Heart right ventricle (tissue), 16 donors: ENCODE measurements at regions not wholly inside any gene's neighbourhood (a gene's known extent, or its start where the extent isn't known, plus 50 kb on each side); places are given as distances from the start of the nearest gene placed in this dataset.

Experiments
- ATAC-seq, 8 donors: fragments of 200-7000 bp; cut with Tn5 transposase; one replicate each; pipeline ENCODE4 v1.9.1; 2020; ENCODE audit warnings: mild to moderate bottlenecking in 8 of 8, moderate library complexity in 8 of 8, moderate number of reproducible peaks in 1 of 8
- DNase-seq, 2 donors: peaks; one replicate each; pipeline ENCODE4 v3.0.0-alpha.2; 2020
- H3K27ac ChIP-seq, 10 donors: fragments of 200-600 bp; sonication (generic) in 2 of 10; one replicate each; pipeline versions ENCODE4 v1.5.0 to v1.8.0; 2020 to 2022; ENCODE audit warnings: mild to moderate bottlenecking in 3 of 10
- H3K27me3 ChIP-seq, 7 donors: fragments of 200-600 bp; one replicate each; pipeline ENCODE4 v1.8.0; 2021 to 2022; ENCODE audit warnings: mild to moderate bottlenecking in 2 of 7
- H3K36me3 ChIP-seq, 9 donors: fragments of 200-600 bp; sonication (generic) in 1 of 9; one replicate each; pipeline versions ENCODE4 v1.5.0 to v1.8.0; 2020 to 2022; ENCODE audit warnings: mild to moderate bottlenecking in 2 of 9
- H3K4me1 ChIP-seq, 9 donors: fragments of 200-600 bp; sonication (generic) in 1 of 9; one replicate each; pipeline versions ENCODE4 v1.5.0 to v1.8.0; 2020 to 2022; ENCODE audit warnings: mild to moderate bottlenecking in 4 of 9
- H3K4me3 ChIP-seq, 10 donors: fragments of 200-600 bp; sonication (generic) in 2 of 10; one replicate each; pipeline versions ENCODE4 v1.5.0 to v1.8.0; 2020 to 2022; ENCODE audit warnings: mild to moderate bottlenecking in 7 of 10, moderate library complexity in 2 of 10
- H3K9me3 ChIP-seq, 11 donors: fragments of 200-600 bp in 10 of 11; sonication (generic) in 2 of 11; one replicate each; pipeline versions ENCODE4 v1.5.0 to v1.8.0; 2013 to 2022; ENCODE audit warnings: mild to moderate bottlenecking in 2 of 11, control low read depth in 1 of 11, moderate library complexity in 1 of 11
- WGBS, 2 donors: extraction: QIAGEN DNeasy Blood & Tissue Kit; methylation state at CpG; one replicate each; pipeline ENCODE4 v1.1.7; 2013; ENCODE audit warnings: inconsistent platforms in 1 of 2; 5-methylcytosine and 5-hydroxymethylcytosine counted together
- intact Hi-C, 10 donors: fragments of 100-400 bp; cut with DNase I; formaldehyde crosslinking; loops; one replicate each; pipeline versions ENCODE4 v1.11.1 to v1.14.2; 2022
- TF ChIP-seq, protein P1 (sequence below), 9 donors: fragments of 200-600 bp; sonication (generic) in 2 of 9; IDR thresholded peaks; one replicate each; pipeline versions ENCODE4 v1.5.0 to v1.8.0; 2021 to 2022; ENCODE audit warnings: antibody characterized with exemption in 9 of 9, mild to moderate bottlenecking in 5 of 9, moderate library complexity in 1 of 9
- donor health status: Arrhythmogenic right ventricular cardiomyopathy.
- donor health status: ischemic (EF 13 %, LVEDD 7.1; RV severe dilation, severe dysfunction).
- donor health status: healthy with polysubstance abuse.
- donor health status: DM: no; HTN: yes; CAD: no.
- donor health status: DM: no; HTN: no; CAD: no.
- donor health status: ischemic (EF 25% LVEDD 6.9; RV normal size, moderate dysfunction).
- donor health status: ischemic (EF 25% LVEDD 5.7; RV mildly dilated, moderate dysfunction).
- donor health status: healthy.
- donor health status: DM: yes; HTN: yes; CAD: no.
- donor health status: Ischemic cardiomyopathy.
- donor health status: ischemic (EF 35%, LVEDD 5.7; RV mildly dilated, moderate dysfunction).
- donor health status: nonischemic (EF 11% LVEDD 7.7; RV severe dilation, severe dysfunction).
- donor health status: DM: yes; HTN: yes; CAD: no.
- donor health status: PGD.
- donor health status: ischemic (EF 29% LVEDD 5.4; RV normal size, mild dysfunction).
- donor health status: nonischemic (EF 23%, LVEDD 6.1; RV moderate dilation, normal function).

DNA sequence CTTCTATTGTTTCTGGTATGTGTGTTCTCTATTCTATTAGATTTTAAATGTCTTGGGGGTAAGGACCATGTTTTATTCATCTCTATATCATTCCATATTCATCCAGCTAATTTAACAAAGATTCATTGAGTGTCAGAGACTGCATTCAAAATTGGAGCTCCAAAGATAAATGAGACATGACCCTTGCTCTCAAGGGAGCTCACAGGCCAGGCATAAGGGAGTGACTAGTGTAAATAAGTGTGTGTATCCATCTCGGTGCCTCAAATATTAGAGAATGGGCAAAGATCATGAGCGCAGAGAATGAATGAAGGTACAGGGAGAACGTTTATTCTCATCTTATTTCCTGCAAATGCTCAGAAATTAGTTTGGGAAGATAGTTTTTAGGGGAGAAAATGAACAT, 150.1 kb upstream of the CASK start:
- H3K27me3 ChIP-seq, result peaks cover 0 to 29% (median 0%) of the 10 kb centered on the region in 7 donors
- DNase-seq (no peak), ATAC-seq (no peak)
- intact Hi-C loops, result no loop called here
- WGBS, 2 donors, result 77 to 82% methylated on average over 3 of the region's 3 CpGs
- H3K27ac ChIP-seq, result no peak overlapping the region
- no peaks in the 10 kb centered on the region for H3K36me3 ChIP-seq
- TF ChIP-seq, protein P1, sequence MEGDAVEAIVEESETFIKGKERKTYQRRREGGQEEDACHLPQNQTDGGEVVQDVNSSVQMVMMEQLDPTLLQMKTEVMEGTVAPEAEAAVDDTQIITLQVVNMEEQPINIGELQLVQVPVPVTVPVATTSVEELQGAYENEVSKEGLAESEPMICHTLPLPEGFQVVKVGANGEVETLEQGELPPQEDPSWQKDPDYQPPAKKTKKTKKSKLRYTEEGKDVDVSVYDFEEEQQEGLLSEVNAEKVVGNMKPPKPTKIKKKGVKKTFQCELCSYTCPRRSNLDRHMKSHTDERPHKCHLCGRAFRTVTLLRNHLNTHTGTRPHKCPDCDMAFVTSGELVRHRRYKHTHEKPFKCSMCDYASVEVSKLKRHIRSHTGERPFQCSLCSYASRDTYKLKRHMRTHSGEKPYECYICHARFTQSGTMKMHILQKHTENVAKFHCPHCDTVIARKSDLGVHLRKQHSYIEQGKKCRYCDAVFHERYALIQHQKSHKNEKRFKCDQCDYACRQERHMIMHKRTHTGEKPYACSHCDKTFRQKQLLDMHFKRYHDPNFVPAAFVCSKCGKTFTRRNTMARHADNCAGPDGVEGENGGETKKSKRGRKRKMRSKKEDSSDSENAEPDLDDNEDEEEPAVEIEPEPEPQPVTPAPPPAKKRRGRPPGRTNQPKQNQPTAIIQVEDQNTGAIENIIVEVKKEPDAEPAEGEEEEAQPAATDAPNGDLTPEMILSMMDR (IDR thresholded peaks at IDR 0.05), result no peak
- H3K4me1 ChIP-seq, result no peaks in the 10 kb centered on the region
- H3K9me3 ChIP-seq, result no peaks in the 10 kb centered on the region
- no peak overlapping the region for H3K4me3 ChIP-seq

DNA sequence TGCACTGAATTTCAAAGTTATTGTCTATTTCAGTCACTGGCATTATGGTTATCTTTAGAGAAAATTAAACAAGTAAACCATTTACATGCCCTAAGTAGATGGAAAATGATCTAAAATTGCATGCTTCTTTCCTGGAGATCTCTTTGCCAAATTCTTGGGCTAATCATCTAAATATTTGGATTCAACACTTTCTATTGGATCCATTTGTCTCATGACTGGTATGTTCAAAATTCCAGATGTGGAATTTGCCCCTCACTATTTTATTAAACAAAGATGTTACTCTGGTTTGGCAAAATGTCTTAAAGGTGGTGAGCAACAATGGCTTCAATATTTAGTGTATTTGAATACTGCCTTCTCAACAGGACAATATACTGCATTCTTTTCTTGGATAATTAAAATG, 147.5 kb upstream of the CASK start:
- ATAC-seq (no peak), DNase-seq (no peak)
- H3K27ac ChIP-seq, result no peak overlapping the region
- no peaks in the 10 kb centered on the region for H3K36me3 ChIP-seq
- intact Hi-C loops, result no loop called here
- no peak overlapping the region for H3K4me3 ChIP-seq
- no peaks in the 10 kb centered on the region for H3K4me1 ChIP-seq
- peaks cover 0 to 20% (median 0%) of the 10 kb centered on the region in 7 donors for H3K27me3 ChIP-seq
- TF ChIP-seq, protein P1 (IDR thresholded peaks at IDR 0.05), result no peak
- H3K9me3 ChIP-seq, result no peaks in the 10 kb centered on the region

DNA sequence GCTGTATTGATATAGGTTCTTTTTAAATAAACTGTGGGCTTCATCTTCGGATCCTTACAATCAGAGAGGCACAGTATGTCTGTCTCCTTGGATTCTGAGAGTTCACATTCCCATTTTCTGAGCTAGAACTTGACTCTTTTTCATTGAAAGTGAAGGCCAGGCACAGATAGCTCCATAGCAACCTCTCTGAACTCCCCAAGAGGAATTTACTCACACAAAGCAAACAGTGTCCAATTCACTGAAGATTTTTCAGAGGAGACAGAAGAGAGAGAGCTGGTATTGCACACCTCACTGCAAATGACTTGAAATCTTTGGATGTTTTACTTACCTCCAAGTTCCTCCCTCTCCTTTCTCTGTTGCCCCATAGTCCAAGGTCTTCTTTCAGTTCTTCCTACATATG, 130.9 kb upstream of the CASK start:
- TF ChIP-seq, protein P1 (IDR thresholded peaks at IDR 0.05), result no peak
- 82 to 89% methylated on average over 1 of the region's 1 CpG for WGBS, 2 donors

DNA sequence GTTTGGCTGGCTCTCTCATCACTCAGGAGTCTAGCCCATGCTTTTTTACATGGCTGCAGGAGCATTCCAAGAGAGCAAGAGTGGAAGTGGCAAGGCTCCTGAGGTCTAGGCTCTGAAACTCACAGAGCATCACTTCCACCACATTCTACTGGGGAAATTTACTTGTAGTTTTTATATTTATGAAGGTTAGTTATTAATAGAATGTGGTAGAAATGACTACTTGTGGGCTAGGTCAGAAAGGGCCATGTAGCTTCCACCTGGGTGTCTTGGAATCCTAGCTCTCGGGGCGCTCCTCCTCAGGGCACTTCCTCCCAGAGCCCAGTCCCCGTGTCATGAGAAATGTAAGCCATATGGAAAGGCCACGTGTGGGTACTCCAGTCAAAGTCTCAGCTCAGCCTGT, 127.0 kb upstream of the CASK start:
- no peak for ATAC-seq
- intact Hi-C loops, result no loop called here
- peaks cover 0 to 8% (median 0%) of the 10 kb centered on the region in 7 donors for H3K27me3 ChIP-seq

More for the DNA sequence above, 130.9 kb upstream of the CASK start:
- H3K27ac ChIP-seq, result no peak overlapping the region
- H3K27me3 ChIP-seq, result peaks cover 0 to 8% (median 0%) of the 10 kb centered on the region in 7 donors
- intact Hi-C loops, result no loop called here
- peaks cover 0 to 7% (median 0%) of the 10 kb centered on the region in 11 donors for H3K9me3 ChIP-seq
- no peaks in the 10 kb centered on the region for H3K4me1 ChIP-seq
- ATAC-seq (no peak), DNase-seq (no peak)
- H3K36me3 ChIP-seq, result no peaks in the 10 kb centered on the region
- no peak overlapping the region for H3K4me3 ChIP-seq

More for the DNA sequence above, 127.0 kb upstream of the CASK start:
- TF ChIP-seq, protein P1 (IDR thresholded peaks at IDR 0.05), result no peak
- no peak for DNase-seq
- H3K36me3 ChIP-seq, result no peaks in the 10 kb centered on the region
- no peak overlapping the region for H3K27ac ChIP-seq
- H3K4me3 ChIP-seq, result no peak overlapping the region
- 90 to 91% methylated on average over 4 of the region's 4 CpGs for WGBS, 2 donors
- H3K9me3 ChIP-seq, result no peaks in the 10 kb centered on the region
- H3K4me1 ChIP-seq, result no peaks in the 10 kb centered on the region
